ENCODE measurements at regions not wholly inside any gene's neighbourhood (a gene's known extent, or its start where the extent isn't known, plus 50 kb on each side); places are given as distances from the start of the nearest gene placed in this dataset.

DNA sequence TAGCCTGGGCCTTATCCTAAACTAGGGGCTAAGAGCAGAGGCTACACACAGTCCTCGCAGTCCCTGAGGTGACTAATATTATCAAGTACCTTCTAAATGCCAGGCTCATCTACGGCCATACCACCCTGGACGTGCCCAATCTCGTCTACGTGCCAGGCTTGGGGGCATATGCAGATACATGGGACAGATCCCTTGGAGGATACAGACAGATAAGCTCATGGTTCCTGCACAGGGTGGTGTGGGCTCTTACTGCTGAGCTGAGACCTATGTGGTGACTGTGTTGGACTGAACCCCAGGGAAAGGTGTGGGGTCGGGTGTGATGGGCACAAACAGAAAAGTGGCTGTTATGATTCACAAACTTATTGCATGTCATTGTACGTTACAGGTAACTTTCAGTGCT, 268.4 kb upstream of the NEBL start:
- TF ChIP-seq, protein P1, sequence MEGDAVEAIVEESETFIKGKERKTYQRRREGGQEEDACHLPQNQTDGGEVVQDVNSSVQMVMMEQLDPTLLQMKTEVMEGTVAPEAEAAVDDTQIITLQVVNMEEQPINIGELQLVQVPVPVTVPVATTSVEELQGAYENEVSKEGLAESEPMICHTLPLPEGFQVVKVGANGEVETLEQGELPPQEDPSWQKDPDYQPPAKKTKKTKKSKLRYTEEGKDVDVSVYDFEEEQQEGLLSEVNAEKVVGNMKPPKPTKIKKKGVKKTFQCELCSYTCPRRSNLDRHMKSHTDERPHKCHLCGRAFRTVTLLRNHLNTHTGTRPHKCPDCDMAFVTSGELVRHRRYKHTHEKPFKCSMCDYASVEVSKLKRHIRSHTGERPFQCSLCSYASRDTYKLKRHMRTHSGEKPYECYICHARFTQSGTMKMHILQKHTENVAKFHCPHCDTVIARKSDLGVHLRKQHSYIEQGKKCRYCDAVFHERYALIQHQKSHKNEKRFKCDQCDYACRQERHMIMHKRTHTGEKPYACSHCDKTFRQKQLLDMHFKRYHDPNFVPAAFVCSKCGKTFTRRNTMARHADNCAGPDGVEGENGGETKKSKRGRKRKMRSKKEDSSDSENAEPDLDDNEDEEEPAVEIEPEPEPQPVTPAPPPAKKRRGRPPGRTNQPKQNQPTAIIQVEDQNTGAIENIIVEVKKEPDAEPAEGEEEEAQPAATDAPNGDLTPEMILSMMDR (IDR thresholded peaks at IDR 0.05; ENCODE audit: extremely low read depth, insufficient read depth, missing control alignments): no peak

DNA sequence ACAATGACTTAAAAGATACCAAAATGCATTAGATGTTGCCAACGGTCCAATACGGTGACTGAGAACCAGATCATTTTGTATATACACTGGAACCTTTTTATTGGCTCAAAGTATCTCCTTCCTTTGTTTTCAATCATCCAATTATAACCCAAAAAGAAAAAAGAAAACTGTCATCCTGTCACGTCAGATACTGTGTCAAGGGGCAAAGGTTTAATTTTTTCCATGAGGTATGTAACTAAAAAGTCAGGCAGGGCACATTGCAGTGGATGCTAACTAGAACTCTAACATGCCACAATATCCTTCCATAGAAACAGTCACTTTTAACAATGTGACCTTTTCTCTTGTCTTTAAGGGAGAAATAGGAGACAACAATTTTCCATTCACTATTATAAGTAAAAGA, 267.6 kb upstream of the NEBL start:
- TF ChIP-seq, protein P1 (IDR thresholded peaks at IDR 0.05; ENCODE audit: extremely low read depth, insufficient read depth, missing control alignments): no peak
- in situ Hi-C loops (cut with MboI; ENCODE audit: low pct_unique_long_range_greater_than_20kb, low sequenced_read_pairs, unreplicated experiment): no loop called here
- DNase-seq (ENCODE audit: low spot score): no peak

More for the DNA sequence above, 268.4 kb upstream of the NEBL start:
- DNase-seq (ENCODE audit: low spot score): no peak
- in situ Hi-C loops (cut with MboI; ENCODE audit: low pct_unique_long_range_greater_than_20kb, low sequenced_read_pairs, unreplicated experiment): no loop called here

DNA sequence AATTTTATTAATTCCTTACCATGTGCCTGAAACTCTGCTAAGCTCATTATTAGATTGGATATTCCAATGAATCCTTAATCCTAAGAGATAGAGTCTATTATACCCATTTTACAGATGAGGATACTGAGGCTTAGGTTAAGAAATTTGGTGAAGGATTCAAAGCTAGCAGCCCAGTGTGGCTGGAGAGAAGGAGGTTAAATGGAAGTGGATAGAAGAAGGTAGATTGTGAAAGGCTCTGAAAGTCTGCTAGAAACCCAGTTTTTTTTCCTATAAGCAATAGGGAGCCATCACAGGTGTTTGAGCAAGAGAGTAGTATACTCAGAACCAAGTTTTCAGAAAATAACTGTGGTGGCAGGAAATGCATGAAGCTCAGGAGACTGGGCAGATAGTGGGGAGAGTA, 265.8 kb upstream of the NEBL start:
- DNase-seq (ENCODE audit: low spot score): no peak
- in situ Hi-C loops (cut with MboI; ENCODE audit: low pct_unique_long_range_greater_than_20kb, low sequenced_read_pairs, unreplicated experiment): no loop called here
- TF ChIP-seq, protein P1 (IDR thresholded peaks at IDR 0.05; ENCODE audit: extremely low read depth, insufficient read depth, missing control alignments): no peak

DNA sequence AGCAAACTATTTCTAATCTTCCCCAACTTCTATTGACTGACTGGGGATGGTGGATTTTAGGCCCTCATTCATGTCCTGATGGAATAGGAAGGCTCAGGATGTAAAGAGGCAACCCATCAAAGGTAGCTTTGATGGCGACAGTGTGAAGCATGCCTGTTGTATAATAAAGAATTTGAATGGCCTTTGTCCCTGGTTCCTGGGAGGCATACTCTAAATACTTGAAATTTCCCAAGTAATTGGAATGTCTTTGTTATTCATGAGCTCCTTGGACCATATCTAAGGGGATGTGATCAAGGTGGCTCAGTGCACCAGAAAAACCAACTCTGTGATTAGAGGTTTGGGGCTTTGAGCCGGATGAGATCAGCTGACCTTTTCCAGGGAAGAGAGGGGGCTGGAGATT, 264.5 kb upstream of the NEBL start:
- no peak for DNase-seq (ENCODE audit: low spot score)
- in situ Hi-C loops (cut with MboI; ENCODE audit: low pct_unique_long_range_greater_than_20kb, low sequenced_read_pairs, unreplicated experiment): no loop called here
- TF ChIP-seq, protein P1 (IDR thresholded peaks at IDR 0.05; ENCODE audit: extremely low read depth, insufficient read depth, missing control alignments): no peak

DNA sequence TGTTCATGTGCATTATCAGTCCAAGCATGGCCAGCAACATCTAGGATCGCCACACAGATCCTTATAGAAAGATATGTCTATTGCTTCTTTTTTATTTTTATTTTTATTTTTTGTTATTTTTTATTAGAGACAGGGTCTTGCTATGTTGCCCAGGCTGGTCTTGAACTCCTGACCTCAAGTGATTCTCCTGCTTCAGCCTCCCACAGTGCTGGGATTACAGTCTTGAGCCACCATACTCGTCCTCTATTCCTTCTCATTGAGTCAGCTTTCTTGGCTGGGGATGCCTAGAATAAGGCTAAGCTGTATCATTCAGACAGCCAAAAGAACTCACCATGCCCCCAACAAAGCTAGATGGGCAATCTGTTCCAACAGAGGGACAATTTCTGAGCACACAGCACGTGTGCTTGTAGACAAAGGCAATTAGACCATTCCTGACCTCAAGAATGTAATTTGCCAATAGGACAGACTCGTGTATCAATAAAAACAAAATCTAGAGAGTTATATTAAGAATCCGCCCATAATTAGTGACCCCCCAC, 264.0 kb upstream of the NEBL start:
- in situ Hi-C loops (cut with MboI; ENCODE audit: low pct_unique_long_range_greater_than_20kb, low sequenced_read_pairs, unreplicated experiment): no loop called here
- TF ChIP-seq, protein P1 (IDR thresholded peaks at IDR 0.05; ENCODE audit: extremely low read depth, insufficient read depth, missing control alignments): no peak
- DNase-seq (ENCODE audit: low spot score): no peak

DNA sequence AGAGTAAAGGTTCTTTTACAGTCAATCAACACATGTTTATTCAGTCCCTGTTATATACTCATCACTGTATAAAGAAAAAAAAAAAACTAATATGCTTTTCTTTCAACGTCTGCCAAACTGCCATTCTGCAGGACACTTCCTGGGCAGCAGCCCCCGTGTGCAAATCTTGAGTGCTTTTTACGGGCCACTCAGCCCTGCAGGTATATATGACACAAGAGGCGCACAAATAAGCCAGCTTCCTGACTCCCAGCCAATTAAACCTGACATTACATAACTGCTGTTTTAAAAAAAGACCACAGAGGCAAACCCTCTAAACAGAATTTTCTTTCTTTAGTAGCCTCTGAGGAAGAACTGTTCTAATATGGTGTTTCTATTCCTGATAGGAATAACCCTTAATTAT, 263.0 kb upstream of the NEBL start:
- DNase-seq (ENCODE audit: low spot score): no peak
- TF ChIP-seq, protein P1 (IDR thresholded peaks at IDR 0.05; ENCODE audit: extremely low read depth, insufficient read depth, missing control alignments): no peak
- in situ Hi-C loops (cut with MboI; ENCODE audit: low pct_unique_long_range_greater_than_20kb, low sequenced_read_pairs, unreplicated experiment): no loop called here

DNA sequence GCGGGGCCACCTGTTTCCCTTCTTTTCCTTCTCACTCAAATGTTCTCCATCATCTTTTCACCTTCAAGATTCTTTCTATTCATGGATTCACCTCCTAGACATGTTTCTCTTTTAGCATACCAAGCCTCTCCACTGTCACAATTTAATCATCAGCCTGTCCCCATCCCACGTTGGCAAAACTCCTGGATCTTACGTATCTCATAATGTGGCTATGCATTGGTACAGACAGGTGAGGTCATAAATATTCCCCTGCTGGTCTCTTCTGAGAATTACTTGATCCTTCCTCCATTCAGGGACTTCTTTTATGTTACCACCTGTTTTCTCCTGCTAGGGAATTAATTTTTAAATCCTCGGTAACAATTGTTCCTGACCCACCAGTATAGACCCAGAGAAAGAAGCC, 262.6 kb upstream of the NEBL start:
- TF ChIP-seq, protein P1 (IDR thresholded peaks at IDR 0.05; ENCODE audit: extremely low read depth, insufficient read depth, missing control alignments): no peak
- in situ Hi-C loops (cut with MboI; ENCODE audit: low pct_unique_long_range_greater_than_20kb, low sequenced_read_pairs, unreplicated experiment): no loop called here
- DNase-seq (ENCODE audit: low spot score): no peak

All from GM13977 (cell line).